SIG-M5 treated with dmso at 0.1 percent for 504 hours (cell line): ENCODE measurements at regions not wholly inside any gene's neighbourhood (a gene's known extent, or its start where the extent isn't known, plus 50 kb on each side); places are given as distances from the start of the nearest gene placed in this dataset.
"Not testable (repeated sequence)": the region's sequence is repeated elsewhere in the genome, so short reads cannot be mapped to it uniquely, and the experiment has no call there.

Source experiments
- DNase-seq: peaks from one replicate; lab custom pipeline; 2025; ENCODE audit not compliant: unreplicated experiment; lab: John Stamatoyannopoulos, UW

GRCh38 chr13:83008212-83008929 lies 873.9 kb downstream of the SLITRK1 start:
- no peak for DNase-seq

- peak; percentile 96 for DNase-seq
These were observed 875.0 kb downstream of the SLITRK1 start for GRCh38 chr13:83007226-83007625.

- DNase-seq: no peak
These were observed 879.1 kb downstream of the SLITRK1 start for GRCh38 chr13:83003185-83003584.

- no peak for DNase-seq
These were observed 888.9 kb downstream of the SLITRK1 start for GRCh38 chr13:82993417-82993816.

GRCh38 chr13:82976499-82976898 lies 905.8 kb downstream of the SLITRK1 start:
- no peak for DNase-seq

GRCh38 chr13:82963226-82964099 lies 918.8 kb downstream of the SLITRK1 start:
- no peak for DNase-seq

GRCh38 chr13:82962397-82962796 lies 919.9 kb downstream of the SLITRK1 start:
- no peak for DNase-seq

GRCh38 chr13:82961757-82962156 lies 920.5 kb downstream of the SLITRK1 start:
- no peak for DNase-seq

- not testable (repeated sequence) for DNase-seq
These were observed 929.9 kb downstream of the SLITRK1 start for GRCh38 chr13:82952336-82952735.

GRCh38 chr13:82947683-82948082 lies 934.6 kb downstream of the SLITRK1 start:
- no peak for DNase-seq

GRCh38 chr13:82947191-82947621 lies 935.1 kb downstream of the SLITRK1 start:
- DNase-seq: peak; percentile 3

GRCh38 chr13:82938644-82939043 lies 943.6 kb downstream of the SLITRK1 start:
- DNase-seq: no peak

GRCh38 chr13:82934000-82934399 lies 948.3 kb downstream of the SLITRK1 start:
- no peak for DNase-seq

GRCh38 chr13:82925114-82925513 lies 957.2 kb downstream of the SLITRK1 start:
- no peak for DNase-seq

- DNase-seq: no peak
These were observed 964.3 kb downstream of the SLITRK1 start for GRCh38 chr13:82917984-82918383.

GRCh38 chr13:82912564-82912963 lies 969.7 kb downstream of the SLITRK1 start:
- no peak for DNase-seq

GRCh38 chr13:82905071-82905470 lies 977.2 kb downstream of the SLITRK1 start:
- DNase-seq: no peak

- no peak for DNase-seq
These were observed 981.8 kb downstream of the SLITRK1 start for GRCh38 chr13:82900453-82900852.

- DNase-seq: no peak
These were observed 983.7 kb downstream of the SLITRK1 start for GRCh38 chr13:82898586-82898985.

GRCh38 chr13:82879921-82880320 lies 1002.4 kb downstream of the SLITRK1 start:
- no peak for DNase-seq

GRCh38 chr13:82878536-82878935 lies 1003.7 kb downstream of the SLITRK1 start:
- DNase-seq: no peak

GRCh38 chr13:82867284-82867683 lies 1015.0 kb downstream of the SLITRK1 start:
- peak; percentile 18 for DNase-seq
